Thyroid gland (tissue), 4 donors: ENCODE measurements at regions not wholly inside any gene's neighbourhood (a gene's known extent, or its start where the extent isn't known, plus 50 kb on each side); places are given as distances from the start of the nearest gene placed in this dataset.

Experiments
- POLR2A ChIP-seq, 2 donors: fragments of 450-650 bp; IDR thresholded peaks; one replicate each; pipeline ENCODE4 v1.6.1; 2017; ENCODE audit warnings: antibody characterized with exemption in 2 of 2, mild to moderate bottlenecking in 2 of 2, moderate library complexity in 1 of 2
- TF ChIP-seq, protein P1 (sequence below), 6 experiments: fragments of 200-600 bp in 3 of 6; fragments of 450-650 bp in 3 of 6; sonication (generic) in 3 of 6; IDR thresholded peaks; one replicate each; pipeline ENCODE4 v1.5.1; 2016 to 2019; ENCODE audit warnings: antibody characterized with exemption in 6 of 6, mild to moderate bottlenecking in 2 of 6, inconsistent platforms in 1 of 6, moderate library complexity in 1 of 6

GRCh38 chr1:114263343-114263742, 109.7 kb upstream of the SYT6 start:
- TF ChIP-seq POLR2A (IDR thresholded peaks at IDR 0.05): no peak
- TF ChIP-seq, protein P1, sequence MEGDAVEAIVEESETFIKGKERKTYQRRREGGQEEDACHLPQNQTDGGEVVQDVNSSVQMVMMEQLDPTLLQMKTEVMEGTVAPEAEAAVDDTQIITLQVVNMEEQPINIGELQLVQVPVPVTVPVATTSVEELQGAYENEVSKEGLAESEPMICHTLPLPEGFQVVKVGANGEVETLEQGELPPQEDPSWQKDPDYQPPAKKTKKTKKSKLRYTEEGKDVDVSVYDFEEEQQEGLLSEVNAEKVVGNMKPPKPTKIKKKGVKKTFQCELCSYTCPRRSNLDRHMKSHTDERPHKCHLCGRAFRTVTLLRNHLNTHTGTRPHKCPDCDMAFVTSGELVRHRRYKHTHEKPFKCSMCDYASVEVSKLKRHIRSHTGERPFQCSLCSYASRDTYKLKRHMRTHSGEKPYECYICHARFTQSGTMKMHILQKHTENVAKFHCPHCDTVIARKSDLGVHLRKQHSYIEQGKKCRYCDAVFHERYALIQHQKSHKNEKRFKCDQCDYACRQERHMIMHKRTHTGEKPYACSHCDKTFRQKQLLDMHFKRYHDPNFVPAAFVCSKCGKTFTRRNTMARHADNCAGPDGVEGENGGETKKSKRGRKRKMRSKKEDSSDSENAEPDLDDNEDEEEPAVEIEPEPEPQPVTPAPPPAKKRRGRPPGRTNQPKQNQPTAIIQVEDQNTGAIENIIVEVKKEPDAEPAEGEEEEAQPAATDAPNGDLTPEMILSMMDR (IDR thresholded peaks at IDR 0.05): no peak
